Psoas muscle (tissue), 7 donors: ENCODE measurements at regions not wholly inside any gene's neighbourhood (a gene's known extent, or its start where the extent isn't known, plus 50 kb on each side); places are given as distances from the start of the nearest gene placed in this dataset.

ENCODE experiments used
- ATAC-seq, 4 donors: fragments of 200-7000 bp; cut with Tn5 transposase; one replicate each; pipeline ENCODE4 v1.9.1; 2020; ENCODE audit warnings: moderate library complexity in 3 of 4, mild to moderate bottlenecking in 2 of 4
- DNase-seq, 2 donors: peaks; one replicate each; pipeline ENCODE4 v3.0.0-alpha.2; 2020
- H3K27ac ChIP-seq: fragments of 200-600 bp; one replicate; pipeline ENCODE4 v1.8.0; 2022
- H3K27me3 ChIP-seq, 3 donors: fragments of 200-600 bp in 1 of 3; one replicate each; pipeline versions ENCODE4 v1.6.1 to v1.8.0; 2013 to 2022; ENCODE audit warnings: low read length in 2 of 3, mild to moderate bottlenecking in 2 of 3, moderate library complexity in 1 of 3; ENCODE audit not compliant: insufficient read depth in 3 of 3
- H3K36me3 ChIP-seq, 2 donors: fragments of 200-600 bp in 1 of 2; one replicate each; pipeline versions ENCODE4 v1.6.1 to v1.8.0; 2013 to 2022; ENCODE audit warnings: low read depth in 1 of 2, mild to moderate bottlenecking in 1 of 2, moderate library complexity in 1 of 2; ENCODE audit not compliant: insufficient read depth in 1 of 2
- H3K4me1 ChIP-seq: fragments of 200-600 bp; one replicate; pipeline ENCODE4 v1.8.0; 2022
- H3K4me3 ChIP-seq: fragments of 200-600 bp; one replicate; pipeline ENCODE4 v1.8.0; 2022; ENCODE audit warnings: mild to moderate bottlenecking
- H3K9me3 ChIP-seq: fragments of 200-600 bp; one replicate; pipeline ENCODE4 v1.8.0; 2022
- CTCF ChIP-seq: fragments of 200-600 bp; IDR thresholded peaks from one replicate; pipeline ENCODE4 v1.8.0; 2022; ENCODE audit warnings: antibody characterized with exemption
- WGBS, 3 donors: extraction: QIAGEN DNeasy Blood & Tissue Kit; methylation state at CpG; one replicate each; pipeline versions ENCODE4 v1.1.6 to v1.1.7; 2013; 5-methylcytosine and 5-hydroxymethylcytosine counted together
- intact Hi-C, 2 donors: fragments of 100-400 bp; cut with DNase I; formaldehyde crosslinking; loops; one replicate each; pipeline versions ENCODE4 v1.11.0 to v1.14.2; 2022
- donor health status: healthy with polysubstance abuse.
- donor health status: DM: no; HTN: no; CAD: no; lungs with moderate emphysema.
- donor health status: Bipolar disorder and iron deficiency.
- donor health status: healthy.
- donor health status: DM: yes; HTN: yes; CAD: no.
- donor health status: DM: no; HTN: no; CAD: no.
- donor health status: DM: yes; HTN: yes; CAD: no.

GRCh38 chr6:50995036-50995435 lies 176.4 kb downstream of the TFAP2B start:
- DNase-seq (no peak), ATAC-seq (no peak)
- 85 to 91% (median 89%) methylated on average over 5 of the region's 5 CpGs for WGBS, 3 donors
- intact Hi-C loops, result no loop called here
- H3K36me3 ChIP-seq, result no peaks in the 10 kb centered on the region
- H3K27ac ChIP-seq, result no peak overlapping the region
- no peak for TF ChIP-seq CTCF
- no peak overlapping the region for H3K4me3 ChIP-seq
- H3K4me1 ChIP-seq, result no peaks in the 10 kb centered on the region
- H3K9me3 ChIP-seq, result no peaks in the 10 kb centered on the region
- H3K27me3 ChIP-seq, result no peaks in the 10 kb centered on the region

GRCh38 chr6:50998905-50999304 lies 180.2 kb downstream of the TFAP2B start:
- Histone ChIP-seq H3K36me3 (no peaks in the 10 kb centered on the region), H3K4me1 (no peaks in the 10 kb centered on the region), H3K27me3 (no peaks in the 10 kb centered on the region), H3K27ac (no peak overlapping the region), H3K9me3 (no peaks in the 10 kb centered on the region), H3K4me3 (no peak overlapping the region)
- intact Hi-C loops, result no loop called here
- no peak for DNase-seq
- ATAC-seq, result no peak
- WGBS, 3 donors, result 44 to 63% (median 45%) methylated on average over 1 of the region's 1 CpG
- no peak for TF ChIP-seq CTCF

GRCh38 chr6:51001399-51001798 lies 182.7 kb downstream of the TFAP2B start:
- no peak for DNase-seq
- Histone ChIP-seq H3K9me3 (no peaks in the 10 kb centered on the region), H3K36me3 (no peaks in the 10 kb centered on the region), H3K27ac (no peak overlapping the region), H3K4me1 (no peaks in the 10 kb centered on the region), H3K4me3 (no peak overlapping the region), H3K27me3 (no peaks in the 10 kb centered on the region)
- WGBS, 3 donors, result 70 to 82% (median 71%) methylated on average over 1 of the region's 1 CpG
- TF ChIP-seq CTCF, result no peak
- intact Hi-C loops, result no loop called here
- ATAC-seq, result no peak

- no peak for ATAC-seq
- no peak overlapping the region for H3K27ac ChIP-seq
- H3K4me1 ChIP-seq, result no peaks in the 10 kb centered on the region
- H3K36me3 ChIP-seq, result no peaks in the 10 kb centered on the region
- DNase-seq, result no peak
- TF ChIP-seq CTCF, result no peak
- intact Hi-C loops, result no loop called here
- H3K9me3 ChIP-seq, result no peaks in the 10 kb centered on the region
- 61 to 71% (median 66%) methylated on average over 4 of the region's 4 CpGs for WGBS, 3 donors
- H3K4me3 ChIP-seq, result no peak overlapping the region
- no peaks in the 10 kb centered on the region for H3K27me3 ChIP-seq
Observed at GRCh38 chr6:51004380-51004779, 185.7 kb downstream of the TFAP2B start.

- intact Hi-C loops, result no loop called here
- Histone ChIP-seq H3K27ac (no peak overlapping the region), H3K9me3 (no peaks in the 10 kb centered on the region), H3K36me3 (no peaks in the 10 kb centered on the region), H3K4me3 (no peak overlapping the region), H3K4me1 (no peaks in the 10 kb centered on the region), H3K27me3 (no peaks in the 10 kb centered on the region)
- ATAC-seq (no peak), DNase-seq (no peak)
- no peak for TF ChIP-seq CTCF
Observed at GRCh38 chr6:51005779-51006178, 187.1 kb downstream of the TFAP2B start.
